ENCODE measurements at regions not wholly inside any gene's neighbourhood (a gene's known extent, or its start where the extent isn't known, plus 50 kb on each side); places are given as distances from the start of the nearest gene placed in this dataset.

- no peak for DNase-seq (ENCODE audit: extremely low spot score)
- POLR2A ChIA-PET, result no interaction called here
- TF ChIP-seq CTCF (IDR thresholded peaks at IDR 0.05; ENCODE audit: control extremely low read depth, extremely low read depth, low read depth, missing control alignments), result no peak
- CTCF ChIA-PET, result interaction anchor here (1.3 to 1.6 kb wide), 2 partner anchors 11 to 62 kb away, joined by 3 to 5 read pairs; no protein-coding TSS in a partner anchor
Measured at GRCh38 chr13:68063181-68063580, 833.0 kb upstream of the PCDH9 start.

- ChIA-PET POLR2A (no interaction called here), CTCF (interaction anchor here (1.3 kb wide), 1 partner anchor 14 kb away, joined by 5 read pairs; no protein-coding TSS in a partner anchor)
- no peak for TF ChIP-seq CTCF (IDR thresholded peaks at IDR 0.05; ENCODE audit: control extremely low read depth, extremely low read depth, low read depth, missing control alignments)
- no peak for DNase-seq (ENCODE audit: extremely low spot score)
Measured at GRCh38 chr13:68057836-68058235, 827.7 kb upstream of the PCDH9 start.

GRCh38 chr13:68056816-68057710 lies 826.9 kb upstream of the PCDH9 start:
- ChIA-PET POLR2A (no interaction called here), CTCF (interaction anchor here (1.3 kb wide), 2 partner anchors 15 to 42 kb away, joined by 3 to 5 read pairs; no protein-coding TSS in a partner anchor)
- DNase-seq (ENCODE audit: extremely low spot score), result no peak
- no peak for TF ChIP-seq CTCF (IDR thresholded peaks at IDR 0.05; ENCODE audit: control extremely low read depth, extremely low read depth, low read depth, missing control alignments)

- POLR2A ChIA-PET, result no interaction called here
Measured at GRCh38 chr13:68051910-68052309, 821.8 kb upstream of the PCDH9 start.

GRCh38 chr13:68050761-68051160 lies 820.6 kb upstream of the PCDH9 start:
- DNase-seq (ENCODE audit: extremely low spot score), result no peak
- CTCF ChIA-PET, result interaction anchor here (1.6 kb wide), 1 partner anchor 10 kb away, joined by 4 read pairs; no protein-coding TSS in a partner anchor

More at GRCh38 chr13:68051910-68052309, 821.8 kb upstream of the PCDH9 start:
- TF ChIP-seq CTCF (IDR thresholded peaks at IDR 0.05; ENCODE audit: control extremely low read depth, extremely low read depth, low read depth, missing control alignments), result no peak
- CTCF ChIA-PET, result interaction anchor here (1.2 kb wide), 1 partner anchor 11 kb away, joined by 3 read pairs; no protein-coding TSS in a partner anchor
- no peak for DNase-seq (ENCODE audit: extremely low spot score)

More at GRCh38 chr13:68050761-68051160, 820.6 kb upstream of the PCDH9 start:
- POLR2A ChIA-PET, result no interaction called here
- TF ChIP-seq CTCF (IDR thresholded peaks at IDR 0.05; ENCODE audit: control extremely low read depth, extremely low read depth, low read depth, missing control alignments), result no peak

Measured in GM10248 (cell line).